ENCODE measurements at regions not wholly inside any gene's neighbourhood (a gene's known extent, or its start where the extent isn't known, plus 50 kb on each side); places are given as distances from the start of the nearest gene placed in this dataset.
"Not testable (repeated sequence)": the region's sequence is repeated elsewhere in the genome, so short reads cannot be mapped to it uniquely, and the experiment has no call there.

DNA sequence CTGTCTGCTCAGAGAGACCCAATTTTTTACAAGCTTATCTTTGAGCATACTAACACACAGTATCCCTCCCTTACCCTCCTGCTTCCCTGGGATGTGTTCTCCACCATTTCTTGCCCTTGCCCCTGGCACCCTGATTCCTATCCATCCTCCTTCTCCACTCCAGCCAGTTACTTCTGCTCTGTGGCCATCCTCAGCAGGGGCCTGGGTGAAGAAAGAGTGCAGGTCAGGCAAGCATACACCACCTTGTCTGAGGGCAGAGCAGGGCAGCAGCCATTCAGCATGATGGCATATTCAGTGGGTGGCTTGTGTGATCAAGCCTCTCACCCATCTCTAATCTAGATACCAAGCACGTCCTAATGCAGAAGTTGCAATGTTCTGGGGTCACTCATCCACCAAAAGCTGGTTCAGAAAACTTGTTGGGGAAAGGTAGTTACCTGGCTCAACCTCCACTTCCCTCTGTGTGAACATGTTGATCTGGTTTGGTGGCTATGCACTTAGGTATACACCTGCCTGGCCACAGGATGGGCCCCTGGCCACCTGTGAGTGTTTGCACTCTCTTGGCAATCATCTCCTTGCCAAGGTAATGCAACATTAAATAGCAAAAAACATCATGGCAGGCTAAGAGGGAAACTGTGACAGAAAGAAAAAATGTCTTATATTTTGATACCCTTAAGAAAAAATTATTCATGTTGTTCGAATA lies 900.3 kb upstream of the MIR17HG start:
- DNase-seq: no peak

DNA sequence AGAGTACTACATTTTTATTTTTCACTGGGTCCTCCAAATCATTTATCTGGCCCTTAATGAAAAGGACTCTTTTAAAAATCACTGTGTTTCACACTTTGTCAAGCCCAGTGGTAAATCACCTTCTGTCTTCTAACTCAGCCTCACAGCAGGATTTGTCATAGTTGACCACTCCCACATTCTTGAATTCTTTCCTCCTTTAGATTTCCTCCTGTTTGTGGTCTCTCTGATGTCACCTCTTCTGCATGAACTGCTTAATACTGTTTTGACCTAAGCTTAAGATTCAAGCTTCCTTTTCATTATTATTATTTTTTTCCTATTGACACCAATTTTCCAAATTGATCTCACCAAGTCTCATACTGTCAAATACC lies 899.8 kb upstream of the MIR17HG start:
- DNase-seq: no peak

DNA sequence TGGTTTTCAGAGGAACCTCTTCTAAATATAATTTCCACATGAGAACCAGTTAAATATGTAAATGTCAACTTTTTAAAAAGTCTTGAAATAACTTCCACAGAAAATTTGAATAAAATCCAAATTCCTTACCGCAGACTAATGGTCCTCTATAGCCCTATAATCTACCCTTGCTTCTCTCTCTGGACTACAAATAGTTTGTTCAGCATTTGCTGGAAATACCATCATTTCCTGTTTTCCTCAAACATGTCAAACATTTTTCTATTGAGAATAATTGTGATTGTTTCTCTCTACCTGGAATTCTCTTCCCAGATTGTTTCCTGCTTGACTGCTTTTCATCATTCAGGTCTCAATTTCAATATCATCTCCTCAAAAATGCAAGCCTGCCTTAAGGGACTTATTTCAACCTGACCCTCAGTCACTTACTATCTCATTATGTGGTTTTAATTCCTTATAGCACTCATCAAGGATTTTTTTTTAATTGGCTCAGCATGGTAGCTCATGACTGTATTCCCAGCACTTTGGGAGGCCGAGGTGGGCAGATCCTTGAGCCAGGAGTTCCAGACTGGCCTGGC lies 898.9 kb upstream of the MIR17HG start:
- DNase-seq: no peak

DNA sequence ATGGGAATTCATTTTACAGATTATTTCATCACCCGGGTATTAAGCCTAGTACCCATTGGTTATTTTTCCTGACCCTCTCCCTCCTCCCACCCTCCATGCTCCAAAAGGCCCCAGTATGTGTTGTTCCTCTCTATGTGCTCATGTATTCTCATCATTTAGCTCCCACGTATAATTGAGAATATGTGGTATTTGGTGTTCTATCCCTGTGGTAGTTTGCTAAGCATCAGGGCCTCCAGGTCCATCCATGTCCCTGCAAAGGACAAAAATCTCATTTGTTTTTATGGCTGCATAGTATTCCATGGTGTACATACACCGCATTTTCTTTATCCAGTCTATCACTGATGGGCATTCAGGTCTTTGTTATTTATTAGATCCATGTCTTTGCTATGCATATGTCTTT lies 894.1 kb upstream of the MIR17HG start:
- DNase-seq: no peak

DNA sequence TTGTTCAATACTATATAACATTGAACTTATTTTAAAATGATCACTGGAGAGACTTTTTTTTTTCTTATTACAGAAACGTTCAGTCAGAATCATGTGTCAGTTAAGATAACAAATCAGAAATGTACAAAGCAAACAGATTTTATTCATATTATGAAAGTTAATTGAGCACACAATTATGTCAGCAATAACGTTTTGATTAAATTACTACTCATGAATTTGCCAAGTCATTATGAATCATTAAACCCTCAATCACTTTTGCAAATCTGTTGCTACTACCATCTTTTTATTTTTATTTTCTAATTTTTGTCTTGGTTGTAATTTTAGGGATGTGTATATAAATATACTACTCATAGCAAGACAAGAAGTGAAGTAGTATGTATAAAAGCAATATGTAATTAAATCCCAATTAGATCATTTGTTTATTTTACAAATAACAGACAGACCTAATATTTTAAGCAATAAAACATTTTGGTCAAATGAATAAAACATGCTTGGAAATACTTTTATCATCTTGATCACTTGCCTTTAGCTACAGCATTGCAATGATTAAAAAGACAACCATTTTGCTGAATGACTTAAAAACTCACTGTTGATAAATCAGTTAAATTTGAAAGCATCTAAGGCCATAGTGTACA lies 893.4 kb upstream of the MIR17HG start:
- DNase-seq: no peak

DNA sequence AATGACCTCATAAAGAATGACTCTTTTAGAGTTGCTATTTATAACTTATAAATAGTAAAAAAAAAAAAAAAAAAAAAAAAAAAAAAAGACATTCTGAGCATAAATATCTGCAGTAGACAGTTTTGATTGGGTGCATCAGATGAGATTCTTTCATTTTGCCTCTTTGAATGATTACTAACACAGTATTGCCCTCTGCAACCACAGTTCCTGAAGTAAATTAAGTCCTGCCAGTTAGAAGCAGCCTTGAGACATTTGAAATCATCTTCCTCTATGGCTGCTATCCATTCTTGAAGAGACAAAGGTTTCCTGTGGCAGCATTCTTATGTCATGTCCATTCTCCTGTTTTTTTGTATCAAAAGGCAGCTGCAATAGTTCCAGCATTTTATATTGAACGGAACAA lies 892.4 kb upstream of the MIR17HG start:
- no peak for DNase-seq

DNA sequence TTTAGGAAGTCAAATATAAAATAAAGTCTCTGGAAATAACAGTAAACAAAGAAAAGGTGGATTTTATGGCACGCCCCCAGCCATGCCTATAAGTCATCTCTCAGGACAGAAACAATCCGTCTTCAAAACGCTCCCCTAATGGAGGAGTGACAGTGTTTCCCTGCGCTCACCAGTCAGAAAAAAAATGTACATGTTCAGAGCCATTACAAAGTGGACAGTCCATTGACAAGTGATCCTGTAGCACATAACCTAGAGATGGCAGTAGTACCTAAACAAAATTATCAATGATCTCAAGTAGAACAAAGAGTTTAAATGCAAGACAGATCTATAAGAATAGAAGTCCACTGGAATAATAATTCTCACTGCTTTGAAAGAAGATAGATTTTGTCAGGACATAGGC lies 891.7 kb upstream of the MIR17HG start:
- DNase-seq: no peak

DNA sequence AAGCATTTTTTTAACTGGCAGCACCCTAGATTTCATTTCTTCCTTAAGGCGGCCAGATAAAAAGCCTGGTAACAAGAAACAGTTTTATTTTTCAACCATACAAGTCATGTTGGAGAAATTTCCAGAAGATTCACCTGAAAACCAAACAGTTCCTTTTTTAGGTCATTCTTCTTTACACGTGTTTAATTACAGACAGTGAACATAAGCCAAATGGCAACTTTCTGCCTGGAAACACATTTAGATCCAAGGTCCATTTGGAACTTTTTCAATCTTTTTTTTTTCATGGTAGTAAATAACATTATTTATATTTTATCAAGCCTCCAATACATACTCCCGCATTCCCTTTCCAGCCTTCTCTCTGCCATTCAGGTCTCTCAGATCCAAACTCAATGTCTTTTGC lies 886.1 kb upstream of the MIR17HG start:
- no peak for DNase-seq

DNA sequence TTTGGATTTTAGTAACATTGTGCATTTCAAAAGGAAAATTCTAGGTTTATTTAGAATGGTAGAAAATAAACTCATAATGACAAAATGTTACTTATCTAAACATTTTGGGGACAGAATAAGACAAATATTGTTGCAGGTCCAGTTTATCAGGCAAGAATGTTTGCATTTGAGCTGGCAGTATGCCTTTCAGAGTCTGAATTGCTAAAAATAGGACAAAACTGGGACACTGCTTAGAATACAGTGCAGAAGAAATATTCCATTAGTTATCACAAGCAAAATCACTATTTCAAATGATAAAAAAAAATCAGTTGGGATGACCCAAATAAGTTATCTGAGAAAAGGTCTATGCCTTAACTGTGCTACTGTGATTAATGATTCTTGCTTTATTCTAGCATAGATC lies 870.3 kb upstream of the MIR17HG start:
- DNase-seq: no peak

DNA sequence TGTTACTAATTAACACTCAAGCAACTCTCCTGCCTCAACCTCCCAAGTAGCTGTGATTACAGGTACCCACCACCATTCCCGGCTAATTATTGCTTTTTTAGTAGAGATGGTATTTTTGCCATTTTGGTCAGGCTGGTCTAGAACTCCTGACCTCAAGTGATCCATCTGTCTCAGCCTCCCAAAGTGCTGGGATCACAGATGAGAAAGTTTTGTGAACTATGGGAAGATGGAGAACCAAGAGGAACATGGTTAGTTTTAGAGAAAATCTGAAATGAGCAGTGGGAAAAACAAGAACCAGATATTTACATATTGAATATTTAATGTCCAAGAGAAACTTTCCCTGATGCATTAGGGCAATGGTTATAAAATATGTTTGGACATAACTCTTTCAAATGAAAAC lies 863.6 kb upstream of the MIR17HG start:
- DNase-seq: no peak

DNA sequence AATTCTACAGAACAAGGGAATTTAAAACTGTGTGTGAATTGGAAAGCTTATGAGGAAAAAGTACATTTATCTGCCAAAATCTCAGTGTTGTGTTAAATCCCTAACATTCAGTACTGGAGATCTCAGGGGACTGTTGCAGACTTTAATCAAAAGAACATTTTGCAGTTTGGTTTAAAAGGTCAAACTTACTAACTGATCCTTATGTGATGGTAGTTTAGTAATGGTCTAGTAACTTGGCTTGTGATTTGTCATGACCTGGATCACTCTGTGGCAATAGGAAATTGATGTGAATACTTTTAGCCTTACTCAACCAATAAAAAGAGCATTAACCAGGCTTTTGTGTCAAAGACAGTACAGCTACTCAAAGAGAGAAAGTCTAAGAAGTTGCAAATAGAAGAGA lies 862.1 kb upstream of the MIR17HG start:
- DNase-seq: no peak

DNA sequence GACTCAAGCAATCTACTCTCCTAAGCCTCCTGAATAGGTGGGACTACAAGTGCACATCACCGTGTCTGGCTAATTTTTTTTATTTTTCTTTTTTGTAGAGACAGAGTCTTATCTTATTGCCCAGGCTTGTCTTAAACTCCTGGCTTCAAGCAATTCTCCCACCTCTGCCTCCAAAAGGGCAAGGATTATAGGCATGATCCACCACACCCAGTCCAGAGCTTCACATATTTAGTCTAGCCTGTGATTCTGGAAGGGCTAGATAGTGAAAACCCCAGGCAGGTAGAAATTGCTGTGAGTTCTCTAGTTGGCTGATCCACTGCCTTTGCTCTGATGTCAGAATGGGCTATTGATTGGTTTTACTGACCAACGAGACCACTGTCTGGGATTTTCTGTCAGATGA lies 854.6 kb upstream of the MIR17HG start:
- no peak for DNase-seq

DNA sequence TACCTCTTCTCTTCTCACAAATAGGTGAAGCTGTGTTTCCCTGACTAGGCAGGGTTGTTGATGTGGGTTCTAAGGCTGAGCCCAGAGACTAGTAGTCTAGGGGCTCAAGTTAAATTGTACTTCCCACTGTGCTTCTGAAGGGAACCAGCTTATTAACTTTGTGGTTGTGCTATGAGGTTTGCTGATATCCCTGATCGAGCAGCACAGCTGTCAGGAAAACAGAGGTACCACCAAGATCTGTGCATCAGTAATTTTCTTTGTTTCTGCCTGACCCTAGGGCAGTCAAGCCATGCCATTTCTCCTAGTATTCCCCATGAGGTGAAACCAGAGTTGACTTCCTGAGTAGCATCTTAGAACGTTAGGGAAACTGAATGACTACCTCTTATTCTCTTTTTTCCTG lies 853.8 kb upstream of the MIR17HG start:
- DNase-seq: no peak

DNA sequence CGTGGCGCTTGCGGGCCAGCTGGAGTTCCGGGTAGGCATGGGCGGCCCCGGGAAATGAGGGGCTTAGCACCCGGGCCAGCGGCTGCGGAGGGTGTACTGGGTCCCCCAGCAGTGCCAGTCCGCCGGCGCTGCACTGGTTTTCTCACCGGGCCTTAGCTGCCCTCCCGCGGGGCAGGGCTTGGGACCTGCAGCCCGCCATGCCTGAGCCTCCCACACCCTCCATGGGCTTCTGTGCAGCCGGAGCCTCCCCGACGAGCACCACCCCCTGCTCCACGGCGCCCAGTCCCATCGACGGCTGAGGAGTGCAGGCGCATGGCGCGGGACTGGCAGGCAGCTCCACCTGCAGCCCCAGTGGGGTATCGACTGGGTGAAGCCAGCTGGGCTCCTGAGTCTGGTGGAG lies 852.6 kb upstream of the MIR17HG start:
- DNase-seq: not testable (repeated sequence)

DNA sequence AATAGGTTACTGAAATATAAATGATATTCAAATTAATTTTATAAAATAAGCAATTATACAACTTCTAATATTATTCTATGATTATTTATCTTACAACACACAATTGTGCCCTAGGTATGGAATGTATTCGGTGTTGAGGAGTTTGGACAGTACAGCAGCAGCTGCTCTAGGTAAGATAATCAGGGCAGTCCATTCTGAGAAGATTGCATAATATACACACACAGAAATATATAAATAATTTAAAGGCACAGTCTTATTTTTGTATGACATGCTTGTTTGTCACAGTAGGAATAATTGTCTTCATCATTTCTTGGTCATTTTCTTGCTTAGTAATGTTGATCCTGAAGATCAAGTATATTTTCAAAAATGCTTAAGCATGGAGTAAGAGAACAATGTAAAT lies 849.4 kb upstream of the MIR17HG start:
- DNase-seq: no peak

DNA sequence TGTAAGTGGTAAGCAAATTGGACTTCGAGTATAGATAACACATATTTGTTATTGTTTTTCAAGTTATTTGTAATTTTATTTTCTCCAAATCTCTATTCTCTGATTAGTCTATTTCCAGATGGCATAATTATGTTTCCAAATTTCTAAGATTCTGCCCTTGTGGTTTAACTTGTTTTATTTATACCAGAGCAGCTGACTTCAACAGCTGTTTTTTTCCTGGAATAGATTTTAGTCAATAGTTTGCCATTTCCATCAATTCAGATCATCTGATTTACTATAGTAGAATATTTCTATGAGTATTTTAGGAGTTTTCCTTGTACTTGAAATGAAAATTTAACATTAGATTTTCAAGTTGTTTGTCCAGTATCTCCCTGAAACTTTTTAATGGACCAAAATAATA lies 848.7 kb upstream of the MIR17HG start:
- DNase-seq: no peak

DNA sequence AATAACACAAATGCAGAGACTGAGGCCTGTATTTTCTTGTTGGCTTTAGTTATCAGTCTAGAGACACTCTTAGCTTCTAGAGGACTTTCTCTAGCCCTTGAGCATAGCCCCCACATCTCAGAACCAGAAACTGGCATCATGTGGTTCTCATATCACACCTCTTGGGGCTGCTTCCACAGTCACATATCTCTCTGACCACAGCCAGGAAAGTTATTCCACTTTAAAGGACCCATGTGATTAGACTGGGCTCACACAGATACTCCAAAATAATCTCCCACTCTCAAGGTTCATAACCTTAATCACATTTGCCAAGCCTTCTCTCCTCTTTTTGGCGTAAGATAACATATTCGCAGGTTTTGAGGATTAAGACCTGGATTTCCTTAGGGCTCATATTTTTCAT lies 846.9 kb upstream of the MIR17HG start:
- DNase-seq: no peak

DNA sequence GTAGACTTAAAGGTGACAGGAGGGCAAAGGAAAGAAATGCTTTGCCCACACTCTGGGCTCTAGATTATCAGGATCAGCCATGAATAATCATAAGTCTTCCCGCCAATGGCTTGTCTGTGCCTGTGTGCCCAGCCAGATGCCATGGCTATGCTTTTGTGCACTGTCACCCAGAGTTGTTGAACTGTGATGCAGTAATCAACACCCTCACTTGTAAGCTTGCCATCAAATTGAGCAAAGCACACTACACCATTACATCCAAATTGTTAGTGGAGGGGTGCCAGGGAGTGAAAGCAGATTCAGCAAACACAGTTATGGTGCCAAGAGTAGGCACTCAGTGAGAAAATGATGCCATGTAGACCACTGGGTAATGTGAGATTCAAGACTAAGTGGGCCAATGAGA lies 845.3 kb upstream of the MIR17HG start:
- no peak for DNase-seq

DNA sequence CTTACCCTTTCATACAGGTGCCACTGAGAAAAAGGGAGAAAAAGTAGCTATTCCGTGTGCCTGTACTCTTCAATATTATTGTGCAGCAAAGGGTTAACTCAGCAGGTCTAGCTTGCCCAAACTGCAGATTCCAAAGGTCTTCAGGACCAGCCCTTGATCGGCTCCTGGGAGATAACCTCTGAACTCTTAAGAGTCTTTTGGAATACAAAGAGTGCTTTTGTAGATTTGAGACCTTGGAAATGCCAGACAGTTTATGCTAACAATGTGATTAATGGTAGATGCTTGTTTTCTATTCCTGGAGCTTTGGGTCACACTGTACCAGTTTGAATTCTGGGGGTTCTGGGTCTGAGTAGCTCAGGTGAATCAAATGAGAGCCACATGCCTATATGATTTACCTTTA lies 844.7 kb upstream of the MIR17HG start:
- no peak for DNase-seq

DNA sequence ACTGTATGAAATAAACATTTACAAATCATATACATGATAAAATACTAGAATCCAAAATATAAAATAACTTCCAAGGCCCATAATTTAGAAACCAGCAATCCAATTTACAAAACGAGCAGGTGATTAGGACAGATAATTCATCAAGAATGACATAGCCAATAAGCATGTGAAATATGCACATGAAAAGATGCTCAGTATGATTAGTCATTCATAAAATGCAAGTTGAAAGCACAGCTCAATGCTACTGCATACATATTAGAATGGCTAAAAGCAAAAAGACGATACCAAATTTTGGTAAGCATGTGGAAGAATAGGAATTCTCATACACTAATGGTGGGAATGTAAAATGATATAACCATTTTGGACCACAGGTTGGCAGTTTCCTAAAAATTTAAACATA lies 837.2 kb upstream of the MIR17HG start:
- DNase-seq: no peak

DNA sequence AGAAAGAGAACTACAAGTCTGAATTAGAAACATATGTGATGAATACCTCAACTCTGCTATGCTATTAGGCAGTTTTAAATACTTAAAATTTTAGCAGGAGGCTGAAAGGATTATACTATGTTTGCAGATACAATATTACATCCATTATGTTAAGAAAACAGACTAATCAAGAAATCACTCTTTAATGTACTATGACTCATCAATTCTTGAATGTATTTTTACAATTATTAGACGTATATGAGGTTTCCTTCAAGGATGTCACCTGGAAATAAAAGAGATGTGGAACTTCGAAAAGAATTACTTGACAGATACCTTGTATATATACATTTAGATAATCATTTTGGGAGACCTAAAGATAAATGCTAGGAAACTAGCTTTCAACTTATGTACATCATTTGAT lies 835.6 kb upstream of the MIR17HG start:
- DNase-seq: no peak

DNA sequence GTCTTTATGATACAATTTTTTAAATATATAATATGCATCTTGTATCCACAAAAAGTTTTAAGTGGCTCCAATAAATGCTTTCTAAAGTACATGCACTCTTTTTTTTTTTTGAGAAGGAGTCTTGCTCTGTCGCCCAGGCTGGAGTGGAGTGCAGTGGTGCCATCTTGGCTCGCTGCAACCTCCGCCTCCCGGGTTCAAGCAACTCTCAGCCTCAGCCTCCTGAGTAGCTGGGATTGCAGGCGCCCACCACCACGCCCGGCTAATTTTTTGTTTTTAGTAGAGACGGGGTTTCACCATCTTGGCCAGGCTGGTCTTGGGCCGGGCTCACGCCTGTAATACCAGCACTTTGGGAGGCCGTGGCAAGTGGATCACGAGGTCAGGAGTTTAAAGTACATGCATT lies 832.8 kb upstream of the MIR17HG start:
- DNase-seq: not testable (repeated sequence)

DNA sequence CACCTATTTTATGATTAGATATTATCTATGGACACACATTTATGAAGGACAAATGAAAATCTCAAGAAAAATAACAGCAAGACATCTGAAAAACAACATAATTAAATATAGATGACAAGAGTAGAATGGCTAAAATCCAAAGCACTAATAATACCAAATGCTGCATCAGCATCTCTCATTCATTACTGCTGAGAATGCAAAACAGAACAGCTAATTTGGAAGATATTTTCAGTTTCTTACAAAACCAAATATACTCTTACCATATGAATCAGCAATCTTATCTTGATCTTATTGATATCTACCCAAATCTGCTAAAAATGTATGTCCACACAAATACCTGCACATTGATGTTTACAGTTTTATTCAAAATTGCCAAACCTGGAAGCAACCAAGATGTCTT lies 829.1 kb upstream of the MIR17HG start:
- DNase-seq: no peak

DNA sequence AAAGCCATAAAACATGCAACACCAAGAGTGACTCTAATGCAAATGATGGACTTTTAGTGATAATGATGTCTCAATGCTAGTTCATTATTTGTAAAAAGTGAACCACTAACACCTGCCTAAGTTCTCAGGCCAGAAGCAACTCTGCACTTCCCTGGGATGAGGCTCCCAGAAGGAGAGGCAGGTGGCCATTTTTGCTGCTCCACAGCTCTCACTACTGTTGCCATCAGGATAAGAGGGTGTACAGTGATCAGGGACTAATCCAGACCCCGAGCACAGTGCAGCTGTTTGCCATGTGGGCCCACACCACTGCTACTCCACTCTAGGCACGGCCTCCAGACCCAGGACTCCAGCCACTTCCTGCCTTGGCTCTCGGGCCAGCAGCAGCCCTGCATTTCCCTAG lies 828.3 kb upstream of the MIR17HG start:
- no peak for DNase-seq

DNA sequence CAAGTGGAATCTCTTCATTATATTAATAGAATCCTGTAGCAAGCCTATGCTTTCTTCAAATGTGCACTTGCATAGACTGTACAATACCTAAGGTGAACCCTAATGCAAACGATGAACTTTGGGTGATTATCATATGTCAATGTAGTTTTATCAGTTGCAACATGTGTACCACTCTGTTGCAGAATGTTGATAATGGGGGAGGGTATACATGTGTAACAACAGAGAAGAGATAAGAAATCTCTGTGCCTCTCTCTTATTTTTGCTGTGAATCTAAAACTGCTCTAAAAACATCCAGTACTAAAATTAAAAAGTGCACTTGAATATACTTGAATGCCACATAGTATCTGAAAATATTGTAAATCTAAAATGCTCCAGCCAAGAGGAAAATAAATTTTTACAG lies 820.8 kb upstream of the MIR17HG start:
- DNase-seq: no peak

All from CD4-positive, alpha-beta T cell treated with Interleukin-21 for 1 hour (primary cell).